Vagina (tissue), 2 donors: ENCODE measurements at regions not wholly inside any gene's neighbourhood (a gene's known extent, or its start where the extent isn't known, plus 50 kb on each side); places are given as distances from the start of the nearest gene placed in this dataset.

Experiments used
- POLR2A ChIP-seq, 2 donors: fragments of 450-650 bp; IDR thresholded peaks; one replicate each; pipeline ENCODE4 v1.6.1; 2017; ENCODE audit warnings: antibody characterized with exemption in 2 of 2, mild to moderate bottlenecking in 2 of 2, moderate library complexity in 2 of 2
- TF ChIP-seq, protein P1 (sequence below), 3 experiments: fragments of 450-650 bp in 2 of 3; fragments of 200-600 bp in 1 of 3; sonication (generic) in 1 of 3; IDR thresholded peaks; one replicate each; pipeline ENCODE4 v1.5.1; 2017 to 2019; ENCODE audit warnings: antibody characterized with exemption in 3 of 3, mild to moderate bottlenecking in 2 of 3, moderate library complexity in 2 of 3

DNA sequence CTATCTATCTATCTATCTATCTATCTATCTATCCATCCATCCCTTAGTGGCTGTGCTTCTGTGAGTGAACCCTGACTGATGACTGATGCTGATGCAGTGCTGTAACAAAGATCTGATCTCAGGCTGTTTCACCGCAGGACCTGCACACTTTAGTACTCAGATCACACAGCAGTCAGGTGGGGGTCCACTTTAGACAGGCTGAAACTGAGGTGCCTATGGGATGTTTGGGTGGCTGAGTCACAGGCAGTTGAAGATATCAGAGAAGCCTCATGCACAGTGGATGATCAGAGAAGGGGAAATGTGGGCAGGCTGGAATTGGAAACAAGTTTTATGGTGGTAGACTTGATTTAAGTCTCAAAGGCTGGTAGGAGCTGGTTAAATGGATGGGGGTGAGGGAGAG lies 156.4 kb downstream of the INSIG2 start:
- TF ChIP-seq, protein P1, sequence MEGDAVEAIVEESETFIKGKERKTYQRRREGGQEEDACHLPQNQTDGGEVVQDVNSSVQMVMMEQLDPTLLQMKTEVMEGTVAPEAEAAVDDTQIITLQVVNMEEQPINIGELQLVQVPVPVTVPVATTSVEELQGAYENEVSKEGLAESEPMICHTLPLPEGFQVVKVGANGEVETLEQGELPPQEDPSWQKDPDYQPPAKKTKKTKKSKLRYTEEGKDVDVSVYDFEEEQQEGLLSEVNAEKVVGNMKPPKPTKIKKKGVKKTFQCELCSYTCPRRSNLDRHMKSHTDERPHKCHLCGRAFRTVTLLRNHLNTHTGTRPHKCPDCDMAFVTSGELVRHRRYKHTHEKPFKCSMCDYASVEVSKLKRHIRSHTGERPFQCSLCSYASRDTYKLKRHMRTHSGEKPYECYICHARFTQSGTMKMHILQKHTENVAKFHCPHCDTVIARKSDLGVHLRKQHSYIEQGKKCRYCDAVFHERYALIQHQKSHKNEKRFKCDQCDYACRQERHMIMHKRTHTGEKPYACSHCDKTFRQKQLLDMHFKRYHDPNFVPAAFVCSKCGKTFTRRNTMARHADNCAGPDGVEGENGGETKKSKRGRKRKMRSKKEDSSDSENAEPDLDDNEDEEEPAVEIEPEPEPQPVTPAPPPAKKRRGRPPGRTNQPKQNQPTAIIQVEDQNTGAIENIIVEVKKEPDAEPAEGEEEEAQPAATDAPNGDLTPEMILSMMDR (IDR thresholded peaks at IDR 0.05) = no peak
- no peak for TF ChIP-seq POLR2A (IDR thresholded peaks at IDR 0.05)
